ENCODE measurements at regions not wholly inside any gene's neighbourhood (a gene's known extent, or its start where the extent isn't known, plus 50 kb on each side); places are given as distances from the start of the nearest gene placed in this dataset.

DNA sequence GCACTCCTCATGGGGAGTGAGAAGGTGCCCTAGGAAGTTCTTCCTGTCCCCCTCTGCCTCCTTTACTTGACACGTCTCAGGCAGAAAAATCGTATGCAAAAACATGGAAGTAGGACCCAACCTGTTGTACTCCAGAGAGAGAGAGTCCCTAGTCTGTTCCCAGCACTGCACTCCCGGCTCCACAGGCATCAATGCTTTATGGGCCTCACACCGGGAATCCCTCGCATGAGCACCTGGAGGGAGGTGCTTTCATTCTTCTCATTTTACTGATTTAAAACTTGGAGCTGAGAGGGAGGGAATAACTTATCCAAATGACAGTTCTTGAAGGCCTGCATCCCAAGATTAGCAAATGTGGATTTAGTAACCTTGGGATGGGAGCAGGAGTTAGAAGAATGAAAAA is 1101.4 kb downstream of the BCL11B start:
- TF ChIP-seq, protein P1, sequence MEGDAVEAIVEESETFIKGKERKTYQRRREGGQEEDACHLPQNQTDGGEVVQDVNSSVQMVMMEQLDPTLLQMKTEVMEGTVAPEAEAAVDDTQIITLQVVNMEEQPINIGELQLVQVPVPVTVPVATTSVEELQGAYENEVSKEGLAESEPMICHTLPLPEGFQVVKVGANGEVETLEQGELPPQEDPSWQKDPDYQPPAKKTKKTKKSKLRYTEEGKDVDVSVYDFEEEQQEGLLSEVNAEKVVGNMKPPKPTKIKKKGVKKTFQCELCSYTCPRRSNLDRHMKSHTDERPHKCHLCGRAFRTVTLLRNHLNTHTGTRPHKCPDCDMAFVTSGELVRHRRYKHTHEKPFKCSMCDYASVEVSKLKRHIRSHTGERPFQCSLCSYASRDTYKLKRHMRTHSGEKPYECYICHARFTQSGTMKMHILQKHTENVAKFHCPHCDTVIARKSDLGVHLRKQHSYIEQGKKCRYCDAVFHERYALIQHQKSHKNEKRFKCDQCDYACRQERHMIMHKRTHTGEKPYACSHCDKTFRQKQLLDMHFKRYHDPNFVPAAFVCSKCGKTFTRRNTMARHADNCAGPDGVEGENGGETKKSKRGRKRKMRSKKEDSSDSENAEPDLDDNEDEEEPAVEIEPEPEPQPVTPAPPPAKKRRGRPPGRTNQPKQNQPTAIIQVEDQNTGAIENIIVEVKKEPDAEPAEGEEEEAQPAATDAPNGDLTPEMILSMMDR (IDR thresholded peaks at IDR 0.05), result no peak
- no peak for TF ChIP-seq POLR2A (IDR thresholded peaks at IDR 0.05)
